ENCODE measurements at regions not wholly inside any gene's neighbourhood (a gene's known extent, or its start where the extent isn't known, plus 50 kb on each side); places are given as distances from the start of the nearest gene placed in this dataset.

- no peaks in the 10 kb centered on the region for H3K4me1 ChIP-seq (ENCODE audit: control insufficient read depth, insufficient read depth, low read length)
- H3K36me3 ChIP-seq (ENCODE audit: control insufficient read depth in 2 of 2, insufficient read depth in 2 of 2, low read length in 2 of 2): no peaks in the 10 kb centered on the region
- H3K9ac ChIP-seq (ENCODE audit: low read length in 2 of 2): no peak overlapping the region
- H3K9me3 ChIP-seq (ENCODE audit: control insufficient read depth in 2 of 2, low read length in 2 of 2): no peaks in the 10 kb centered on the region
- no peaks in the 10 kb centered on the region for H3K27me3 ChIP-seq (ENCODE audit: control insufficient read depth in 1 of 2, insufficient read depth in 2 of 2, low read length in 2 of 2)
- no peak overlapping the region for H3K4me3 ChIP-seq (ENCODE audit: low read length in 2 of 2)
- H3K27ac ChIP-seq (ENCODE audit: low read length): no peak overlapping the region
These were observed 297.8 kb upstream of the SLC39A10 start for GRCh38 chr2:195359043-195359735.

GRCh38 chr2:195356920-195357440 lies 300.0 kb upstream of the SLC39A10 start:
- Histone ChIP-seq H3K27me3 (ENCODE audit: control insufficient read depth in 1 of 2, insufficient read depth in 2 of 2, low read length in 2 of 2) (no peaks in the 10 kb centered on the region), H3K4me1 (ENCODE audit: control insufficient read depth, insufficient read depth, low read length) (no peaks in the 10 kb centered on the region), H3K27ac (ENCODE audit: low read length) (no peak overlapping the region), H3K36me3 (ENCODE audit: control insufficient read depth in 2 of 2, insufficient read depth in 2 of 2, low read length in 2 of 2) (no peaks in the 10 kb centered on the region), H3K4me3 (ENCODE audit: low read length in 2 of 2) (no peak overlapping the region), H3K9ac (ENCODE audit: low read length in 2 of 2) (no peak overlapping the region), H3K9me3 (ENCODE audit: control insufficient read depth in 2 of 2, low read length in 2 of 2) (no peaks in the 10 kb centered on the region)

- H3K4me3 ChIP-seq (ENCODE audit: low read length in 2 of 2): no peak overlapping the region
These were observed 301.0 kb upstream of the SLC39A10 start for GRCh38 chr2:195356026-195356425.

GRCh38 chr2:195352581-195352980 lies 304.4 kb upstream of the SLC39A10 start:
- Histone ChIP-seq H3K4me1 (ENCODE audit: control insufficient read depth, insufficient read depth, low read length) (no peaks in the 10 kb centered on the region), H3K36me3 (ENCODE audit: control insufficient read depth in 2 of 2, insufficient read depth in 2 of 2, low read length in 2 of 2) (no peaks in the 10 kb centered on the region), H3K9me3 (ENCODE audit: control insufficient read depth in 2 of 2, low read length in 2 of 2) (no peaks in the 10 kb centered on the region), H3K27ac (ENCODE audit: low read length) (no peak overlapping the region), H3K27me3 (ENCODE audit: control insufficient read depth in 1 of 2, insufficient read depth in 2 of 2, low read length in 2 of 2) (no peaks in the 10 kb centered on the region), H3K4me3 (ENCODE audit: low read length in 2 of 2) (no peak overlapping the region), H3K9ac (ENCODE audit: low read length in 2 of 2) (no peak overlapping the region)

More at GRCh38 chr2:195356026-195356425, 301.0 kb upstream of the SLC39A10 start:
- Histone ChIP-seq H3K4me1 (ENCODE audit: control insufficient read depth, insufficient read depth, low read length) (no peaks in the 10 kb centered on the region), H3K27ac (ENCODE audit: low read length) (no peak overlapping the region), H3K36me3 (ENCODE audit: control insufficient read depth in 2 of 2, insufficient read depth in 2 of 2, low read length in 2 of 2) (no peaks in the 10 kb centered on the region), H3K9me3 (ENCODE audit: control insufficient read depth in 2 of 2, low read length in 2 of 2) (no peaks in the 10 kb centered on the region), H3K9ac (ENCODE audit: low read length in 2 of 2) (no peak overlapping the region), H3K27me3 (ENCODE audit: control insufficient read depth in 1 of 2, insufficient read depth in 2 of 2, low read length in 2 of 2) (no peaks in the 10 kb centered on the region)

- Histone ChIP-seq H3K36me3 (ENCODE audit: control insufficient read depth in 2 of 2, insufficient read depth in 2 of 2, low read length in 2 of 2) (no peaks in the 10 kb centered on the region), H3K4me1 (ENCODE audit: control insufficient read depth, insufficient read depth, low read length) (no peaks in the 10 kb centered on the region), H3K9ac (ENCODE audit: low read length in 2 of 2) (no peak overlapping the region), H3K27me3 (ENCODE audit: control insufficient read depth in 1 of 2, insufficient read depth in 2 of 2, low read length in 2 of 2) (no peaks in the 10 kb centered on the region), H3K27ac (ENCODE audit: low read length) (no peak overlapping the region), H3K9me3 (ENCODE audit: control insufficient read depth in 2 of 2, low read length in 2 of 2) (no peaks in the 10 kb centered on the region), H3K4me3 (ENCODE audit: low read length in 2 of 2) (no peak overlapping the region)
These were observed 313.0 kb upstream of the SLC39A10 start for GRCh38 chr2:195343942-195344530.

GRCh38 chr2:195343540-195343939 lies 313.5 kb upstream of the SLC39A10 start:
- Histone ChIP-seq H3K27me3 (ENCODE audit: control insufficient read depth in 1 of 2, insufficient read depth in 2 of 2, low read length in 2 of 2) (no peaks in the 10 kb centered on the region), H3K4me3 (ENCODE audit: low read length in 2 of 2) (no peak overlapping the region), H3K27ac (ENCODE audit: low read length) (no peak overlapping the region), H3K9ac (ENCODE audit: low read length in 2 of 2) (no peak overlapping the region), H3K4me1 (ENCODE audit: control insufficient read depth, insufficient read depth, low read length) (no peaks in the 10 kb centered on the region), H3K9me3 (ENCODE audit: control insufficient read depth in 2 of 2, low read length in 2 of 2) (no peaks in the 10 kb centered on the region), H3K36me3 (ENCODE audit: control insufficient read depth in 2 of 2, insufficient read depth in 2 of 2, low read length in 2 of 2) (no peaks in the 10 kb centered on the region)

- Histone ChIP-seq H3K9me3 (ENCODE audit: control insufficient read depth in 2 of 2, low read length in 2 of 2) (no peaks in the 10 kb centered on the region), H3K27me3 (ENCODE audit: control insufficient read depth in 1 of 2, insufficient read depth in 2 of 2, low read length in 2 of 2) (no peaks in the 10 kb centered on the region), H3K36me3 (ENCODE audit: control insufficient read depth in 2 of 2, insufficient read depth in 2 of 2, low read length in 2 of 2) (no peaks in the 10 kb centered on the region), H3K4me3 (ENCODE audit: low read length in 2 of 2) (no peak overlapping the region), H3K9ac (ENCODE audit: low read length in 2 of 2) (no peak overlapping the region), H3K4me1 (ENCODE audit: control insufficient read depth, insufficient read depth, low read length) (no peaks in the 10 kb centered on the region), H3K27ac (ENCODE audit: low read length) (no peak overlapping the region)
These were observed 315.0 kb upstream of the SLC39A10 start for GRCh38 chr2:195342061-195342460.

- H3K4me1 ChIP-seq (ENCODE audit: control insufficient read depth, insufficient read depth, low read length): no peaks in the 10 kb centered on the region
- no peak overlapping the region for H3K4me3 ChIP-seq (ENCODE audit: low read length in 2 of 2)
- no peaks in the 10 kb centered on the region for H3K36me3 ChIP-seq (ENCODE audit: control insufficient read depth in 2 of 2, insufficient read depth in 2 of 2, low read length in 2 of 2)
- no peaks in the 10 kb centered on the region for H3K27me3 ChIP-seq (ENCODE audit: control insufficient read depth in 1 of 2, insufficient read depth in 2 of 2, low read length in 2 of 2)
- no peak overlapping the region for H3K27ac ChIP-seq (ENCODE audit: low read length)
- H3K9me3 ChIP-seq (ENCODE audit: control insufficient read depth in 2 of 2, low read length in 2 of 2): no peaks in the 10 kb centered on the region
- no peak overlapping the region for H3K9ac ChIP-seq (ENCODE audit: low read length in 2 of 2)
These were observed 318.2 kb upstream of the SLC39A10 start for GRCh38 chr2:195338856-195339255.

GRCh38 chr2:195337597-195337996 lies 319.4 kb upstream of the SLC39A10 start:
- Histone ChIP-seq H3K36me3 (ENCODE audit: control insufficient read depth in 2 of 2, insufficient read depth in 2 of 2, low read length in 2 of 2) (no peaks in the 10 kb centered on the region), H3K4me3 (ENCODE audit: low read length in 2 of 2) (no peak overlapping the region), H3K27me3 (ENCODE audit: control insufficient read depth in 1 of 2, insufficient read depth in 2 of 2, low read length in 2 of 2) (no peaks in the 10 kb centered on the region), H3K9ac (ENCODE audit: low read length in 2 of 2) (no peak overlapping the region), H3K9me3 (ENCODE audit: control insufficient read depth in 2 of 2, low read length in 2 of 2) (no peaks in the 10 kb centered on the region), H3K4me1 (ENCODE audit: control insufficient read depth, insufficient read depth, low read length) (no peaks in the 10 kb centered on the region), H3K27ac (ENCODE audit: low read length) (no peak overlapping the region)

- no peaks in the 10 kb centered on the region for H3K27me3 ChIP-seq (ENCODE audit: control insufficient read depth in 1 of 2, insufficient read depth in 2 of 2, low read length in 2 of 2)
- H3K4me1 ChIP-seq (ENCODE audit: control insufficient read depth, insufficient read depth, low read length): no peaks in the 10 kb centered on the region
- H3K4me3 ChIP-seq (ENCODE audit: low read length in 2 of 2): no peak overlapping the region
- no peak overlapping the region for H3K27ac ChIP-seq (ENCODE audit: low read length)
- no peak overlapping the region for H3K9ac ChIP-seq (ENCODE audit: low read length in 2 of 2)
- no peaks in the 10 kb centered on the region for H3K9me3 ChIP-seq (ENCODE audit: control insufficient read depth in 2 of 2, low read length in 2 of 2)
- no peaks in the 10 kb centered on the region for H3K36me3 ChIP-seq (ENCODE audit: control insufficient read depth in 2 of 2, insufficient read depth in 2 of 2, low read length in 2 of 2)
These were observed 323.2 kb upstream of the SLC39A10 start for GRCh38 chr2:195333869-195334268.

- no peak overlapping the region for H3K4me3 ChIP-seq (ENCODE audit: low read length in 2 of 2)
- no peak overlapping the region for H3K27ac ChIP-seq (ENCODE audit: low read length)
- no peaks in the 10 kb centered on the region for H3K9me3 ChIP-seq (ENCODE audit: control insufficient read depth in 2 of 2, low read length in 2 of 2)
- H3K9ac ChIP-seq (ENCODE audit: low read length in 2 of 2): no peak overlapping the region
- H3K27me3 ChIP-seq (ENCODE audit: control insufficient read depth in 1 of 2, insufficient read depth in 2 of 2, low read length in 2 of 2): no peaks in the 10 kb centered on the region
- no peaks in the 10 kb centered on the region for H3K4me1 ChIP-seq (ENCODE audit: control insufficient read depth, insufficient read depth, low read length)
- no peaks in the 10 kb centered on the region for H3K36me3 ChIP-seq (ENCODE audit: control insufficient read depth in 2 of 2, insufficient read depth in 2 of 2, low read length in 2 of 2)
These were observed 325.1 kb upstream of the SLC39A10 start for GRCh38 chr2:195331966-195332365.

All from stomach smooth muscle (tissue), 2 donors.